ENCODE measurements at regions not wholly inside any gene's neighbourhood (a gene's known extent, or its start where the extent isn't known, plus 50 kb on each side); places are given as distances from the start of the nearest gene placed in this dataset.
A peak's percentile ranks its signal among the peaks of the same experiment; 100 is the strongest.

GRCh38 chr2:173656086-173656485 is 301.4 kb downstream of the CDCA7 start:
- Histone ChIP-seq H3K4me3 (no peak overlapping the region), H3K4me1 (no peaks in the 10 kb centered on the region), H3K36me3 (ENCODE audit: insufficient read depth in 1 of 2, low read depth in 1 of 2) (no peaks in the 10 kb centered on the region), H3K27ac (no peak overlapping the region), H3K27me3 (ENCODE audit: insufficient read depth in 3 of 3, low read length in 2 of 3) (no peaks in the 10 kb centered on the region), H3K9me3 (no peaks in the 10 kb centered on the region)
- 1 to 90% (median 52%) methylated on average over 1 of the region's 1 CpG for WGBS, 3 donors
- no peak for ATAC-seq
- intact Hi-C loops (cut with DNase I) = no loop called here
- TF ChIP-seq CTCF (IDR thresholded peaks at IDR 0.05) = no peak
- DNase-seq = no peak

DNA sequence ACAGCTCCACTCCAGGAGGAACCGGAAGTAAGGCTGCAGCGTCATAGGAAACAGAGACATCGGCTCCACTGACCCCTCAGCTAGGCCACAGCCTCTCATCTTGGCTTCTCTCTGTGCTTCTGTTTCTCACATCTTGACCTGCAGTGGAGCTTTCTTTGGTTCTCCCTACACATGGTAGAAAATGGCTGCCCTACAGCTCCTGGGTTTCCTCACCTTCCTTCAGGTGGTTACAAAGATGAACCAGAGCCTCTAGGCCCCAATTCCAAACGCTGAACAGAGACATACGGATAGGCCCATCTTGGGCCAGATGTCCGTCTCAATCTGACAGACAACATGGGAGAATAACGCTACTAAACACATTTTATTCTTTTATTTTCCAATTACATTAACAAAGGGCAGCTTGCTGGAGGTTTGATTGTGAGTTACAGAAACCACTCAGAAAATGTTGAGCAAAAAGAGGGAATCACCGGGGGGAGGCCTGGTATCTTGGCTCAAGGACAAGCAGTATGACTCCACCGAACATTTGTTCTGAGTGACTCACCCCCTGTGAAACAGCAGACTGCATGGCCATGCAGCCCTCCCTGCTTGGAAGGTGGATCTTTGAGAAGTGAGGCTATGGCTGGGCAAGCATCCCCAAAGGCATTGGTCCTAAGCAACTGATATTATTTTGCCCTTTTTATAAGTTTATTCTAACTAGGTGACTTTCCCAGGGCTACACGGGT is 303.5 kb downstream of the CDCA7 start:
- H3K4me1 ChIP-seq = no peaks in the 10 kb centered on the region
- TF ChIP-seq CTCF (IDR thresholded peaks at IDR 0.05) = no peak
- ATAC-seq (peak in 3 of 4 donors; percentile 32 to 55 (median 49)), DNase-seq (peak in 1 of 2 donors; percentile 18)
- WGBS, 3 donors = 63 to 77% (median 74%) methylated on average over 10 of the region's 10 CpGs
- H3K4me3 ChIP-seq = no peak overlapping the region
- no peaks in the 10 kb centered on the region for H3K9me3 ChIP-seq
- no peaks in the 10 kb centered on the region for H3K27me3 ChIP-seq (ENCODE audit: insufficient read depth in 3 of 3, low read length in 2 of 3)
- intact Hi-C loops (cut with DNase I) = no loop called here
- no peak overlapping the region for H3K27ac ChIP-seq
- H3K36me3 ChIP-seq (ENCODE audit: insufficient read depth in 1 of 2, low read depth in 1 of 2) = no peaks in the 10 kb centered on the region

- no peak for DNase-seq
- Histone ChIP-seq H3K36me3 (ENCODE audit: insufficient read depth in 1 of 2, low read depth in 1 of 2) (no peaks in the 10 kb centered on the region), H3K27ac (no peak overlapping the region), H3K27me3 (ENCODE audit: insufficient read depth in 3 of 3, low read length in 2 of 3) (no peaks in the 10 kb centered on the region), H3K4me1 (no peaks in the 10 kb centered on the region), H3K4me3 (no peak overlapping the region), H3K9me3 (no peaks in the 10 kb centered on the region)
- ATAC-seq = no peak
- no peak for TF ChIP-seq CTCF (IDR thresholded peaks at IDR 0.05)
- intact Hi-C loops (cut with DNase I) = no loop called here
- WGBS, 3 donors = 28 to 46% (median 30%) methylated on average over 2 of the region's 2 CpGs
Observed at GRCh38 chr2:173658946-173659371, 304.3 kb downstream of the CDCA7 start.

DNA sequence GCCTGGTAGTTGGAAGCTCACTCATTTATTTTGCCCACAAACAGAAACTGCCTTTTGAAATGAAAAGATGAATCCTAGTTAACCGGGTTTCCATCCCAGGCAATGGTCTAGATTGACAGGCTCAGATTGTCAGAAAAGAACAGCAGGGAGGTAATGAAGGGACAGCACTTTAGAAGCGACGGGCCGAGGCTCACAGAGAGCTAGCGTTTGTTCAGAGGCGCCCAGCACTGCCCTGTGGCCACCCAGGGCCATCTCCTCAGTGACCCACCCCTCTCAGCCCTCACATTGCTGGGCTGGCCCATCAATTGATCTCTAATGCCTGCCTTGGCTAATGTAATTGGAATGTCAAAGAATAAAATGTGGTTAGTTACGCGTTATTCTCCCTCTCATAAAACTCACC is 304.8 kb downstream of the CDCA7 start:
- Histone ChIP-seq H3K4me1 (no peaks in the 10 kb centered on the region), H3K27ac (no peak overlapping the region), H3K36me3 (ENCODE audit: insufficient read depth in 1 of 2, low read depth in 1 of 2) (no peaks in the 10 kb centered on the region), H3K27me3 (ENCODE audit: insufficient read depth in 3 of 3, low read length in 2 of 3) (no peaks in the 10 kb centered on the region), H3K9me3 (no peaks in the 10 kb centered on the region), H3K4me3 (no peak overlapping the region)
- WGBS, 3 donors = 60 to 75% (median 62%) methylated on average over 8 of the region's 8 CpGs
- ATAC-seq = no peak
- DNase-seq = no peak
- TF ChIP-seq CTCF (IDR thresholded peaks at IDR 0.05) = no peak
- intact Hi-C loops (cut with DNase I) = no loop called here

- no peak overlapping the region for H3K4me3 ChIP-seq
- no peak for TF ChIP-seq CTCF (IDR thresholded peaks at IDR 0.05)
- H3K9me3 ChIP-seq = no peaks in the 10 kb centered on the region
- H3K4me1 ChIP-seq = no peaks in the 10 kb centered on the region
- DNase-seq (no peak), ATAC-seq (no peak)
- no peaks in the 10 kb centered on the region for H3K27me3 ChIP-seq (ENCODE audit: insufficient read depth in 3 of 3, low read length in 2 of 3)
- intact Hi-C loops (cut with DNase I) = loop anchor here in 1 of 2 donors (10.0 kb wide), 1 partner anchor 87 kb away; no protein-coding TSS in a partner anchor
- H3K36me3 ChIP-seq (ENCODE audit: insufficient read depth in 1 of 2, low read depth in 1 of 2) = no peaks in the 10 kb centered on the region
- no peak overlapping the region for H3K27ac ChIP-seq
- 79 to 95% (median 91%) methylated on average over 2 of the region's 2 CpGs for WGBS, 3 donors
Observed at GRCh38 chr2:173661586-173661985, 303.6 kb downstream of the SP3 start.
